HUES64 (cell line): ENCODE measurements at regions not wholly inside any gene's neighbourhood (a gene's known extent, or its start where the extent isn't known, plus 50 kb on each side); places are given as distances from the start of the nearest gene placed in this dataset.

Experiments used
- H3K27ac ChIP-seq: 2 replicates; pipeline ENCODE4 v1.7.0; 2013; ENCODE audit warnings: low read depth, low read length, inconsistent platforms
- H3K27me3 ChIP-seq: 2 replicates; pipeline ENCODE4 v1.6.1; 2013; ENCODE audit warnings: mild to moderate bottlenecking, low read length; ENCODE audit not compliant: insufficient read depth
- H3K36me3 ChIP-seq: 2 replicates; pipeline ENCODE4 v1.6.1; 2013; ENCODE audit warnings: mild to moderate bottlenecking, low read length; ENCODE audit not compliant: insufficient read depth
- H3K4me1 ChIP-seq: 2 replicates; pipeline ENCODE4 v1.6.1; 2013; ENCODE audit warnings: mild to moderate bottlenecking, low read length, moderate library complexity; ENCODE audit not compliant: insufficient read depth
- H3K4me3 ChIP-seq: 2 replicates; pipeline ENCODE4 v1.5.1; 2013; ENCODE audit warnings: mild to moderate bottlenecking, low read length, moderate library complexity
- H3K9ac ChIP-seq: 2 replicates; pipeline ENCODE4 v1.6.1; 2013; ENCODE audit warnings: mild to moderate bottlenecking, low read depth, low read length
- H3K9me3 ChIP-seq: 2 replicates; pipeline ENCODE4 v1.6.1; 2013; ENCODE audit warnings: low read depth, low read length; ENCODE audit not compliant: insufficient read depth
- WGBS: fragments of 150-250, 120-280 bp; methylation state at CpG from one replicate; pipeline ENCODE4 v1.1.7; 2013; ENCODE audit warnings: missing lambda C conversion rate; 5-methylcytosine and 5-hydroxymethylcytosine counted together

GRCh38 chr2:47264686-47265085, 88.4 kb upstream of the CALM2 start:
- peaks cover 25% of the 10 kb centered on the region for H3K4me1 ChIP-seq
- no peaks in the 10 kb centered on the region for H3K27me3 ChIP-seq
- H3K9me3 ChIP-seq = no peaks in the 10 kb centered on the region
- H3K36me3 ChIP-seq = no peaks in the 10 kb centered on the region
- WGBS = 90% methylated on average over 8 of the region's 8 CpGs
- no peak overlapping the region for H3K9ac ChIP-seq
- no peak overlapping the region for H3K4me3 ChIP-seq
- H3K27ac ChIP-seq = no peak overlapping the region

- no peak overlapping the region for H3K4me3 ChIP-seq
- no peaks in the 10 kb centered on the region for H3K36me3 ChIP-seq
- H3K27me3 ChIP-seq = no peaks in the 10 kb centered on the region
- 73% methylated on average over 8 of the region's 8 CpGs for WGBS
- no peaks in the 10 kb centered on the region for H3K9me3 ChIP-seq
- peaks cover 25% of the 10 kb centered on the region for H3K4me1 ChIP-seq
- no peak overlapping the region for H3K27ac ChIP-seq
- no peak overlapping the region for H3K9ac ChIP-seq
These were observed 87.8 kb upstream of the CALM2 start for GRCh38 chr2:47264143-47264542.

- Histone ChIP-seq H3K36me3 (no peaks in the 10 kb centered on the region), H3K9ac (no peak overlapping the region), H3K4me1 (peaks cover 25% of the 10 kb centered on the region), H3K4me3 (no peak overlapping the region), H3K9me3 (no peaks in the 10 kb centered on the region), H3K27me3 (no peaks in the 10 kb centered on the region), H3K27ac (no peak overlapping the region)
- 91% methylated on average over 4 of the region's 5 CpGs for WGBS
These were observed 86.3 kb upstream of the CALM2 start for GRCh38 chr2:47262657-47263056.

GRCh38 chr2:47260971-47261370, 84.7 kb upstream of the CALM2 start:
- 81% methylated on average over 3 of the region's 3 CpGs for WGBS
- Histone ChIP-seq H3K9ac (no peak overlapping the region), H3K36me3 (no peaks in the 10 kb centered on the region), H3K4me3 (no peak overlapping the region), H3K27me3 (no peaks in the 10 kb centered on the region), H3K27ac (no peak overlapping the region), H3K4me1 (peaks cover 24% of the 10 kb centered on the region), H3K9me3 (no peaks in the 10 kb centered on the region)

- 92% methylated on average over 3 of the region's 3 CpGs for WGBS
- Histone ChIP-seq H3K4me1 (peaks cover 12% of the 10 kb centered on the region), H3K36me3 (no peaks in the 10 kb centered on the region), H3K27ac (no peak overlapping the region), H3K27me3 (no peaks in the 10 kb centered on the region), H3K9me3 (no peaks in the 10 kb centered on the region), H3K9ac (no peak overlapping the region), H3K4me3 (no peak overlapping the region)
These were observed 83.5 kb upstream of the CALM2 start for GRCh38 chr2:47259829-47260228.

- Histone ChIP-seq H3K27me3 (no peaks in the 10 kb centered on the region), H3K4me1 (0 out of 2 replicates have a peak, but pooled peaks cover 7% of the 10 kb centered on the region), H3K36me3 (no peaks in the 10 kb centered on the region), H3K9ac (no peak overlapping the region), H3K9me3 (no peaks in the 10 kb centered on the region), H3K4me3 (no peak overlapping the region), H3K27ac (no peak overlapping the region)
- WGBS = 90% methylated on average over 2 of the region's 2 CpGs
These were observed 81.6 kb upstream of the CALM2 start for GRCh38 chr2:47257946-47258348.

GRCh38 chr2:47256416-47257087, 80.2 kb upstream of the CALM2 start:
- no peak overlapping the region for H3K27ac ChIP-seq
- H3K4me1 ChIP-seq = 0 out of 2 replicates have a peak, but pooled peaks cover 7% of the 10 kb centered on the region
- H3K9me3 ChIP-seq = no peaks in the 10 kb centered on the region
- WGBS = 69% methylated on average over 7 of the region's 9 CpGs
- H3K9ac ChIP-seq = no peak overlapping the region
- no peaks in the 10 kb centered on the region for H3K36me3 ChIP-seq
- H3K4me3 ChIP-seq = no peak overlapping the region
- no peaks in the 10 kb centered on the region for H3K27me3 ChIP-seq

GRCh38 chr2:47255794-47256193, 79.5 kb upstream of the CALM2 start:
- no peaks in the 10 kb centered on the region for H3K9me3 ChIP-seq
- no peaks in the 10 kb centered on the region for H3K27me3 ChIP-seq
- no peak overlapping the region for H3K9ac ChIP-seq
- WGBS = no CpG with 5 or more reads among the region's 4 CpGs
- H3K27ac ChIP-seq = no peak overlapping the region
- H3K4me1 ChIP-seq = 0 out of 2 replicates have a peak, but pooled peaks cover 7% of the 10 kb centered on the region
- no peaks in the 10 kb centered on the region for H3K36me3 ChIP-seq
- H3K4me3 ChIP-seq = no peak overlapping the region

GRCh38 chr2:47254464-47254863, 78.2 kb upstream of the CALM2 start:
- H3K27ac ChIP-seq = no peak overlapping the region
- H3K9ac ChIP-seq = no peak overlapping the region
- H3K4me3 ChIP-seq = no peak overlapping the region
- H3K4me1 ChIP-seq = 0 out of 2 replicates have a peak, but pooled peaks cover 8% of the 10 kb centered on the region
- no peaks in the 10 kb centered on the region for H3K9me3 ChIP-seq
- H3K27me3 ChIP-seq = no peaks in the 10 kb centered on the region
- WGBS = 91% methylated on average over 5 of the region's 5 CpGs
- no peaks in the 10 kb centered on the region for H3K36me3 ChIP-seq

- Histone ChIP-seq H3K4me3 (no peak overlapping the region), H3K9me3 (no peaks in the 10 kb centered on the region), H3K27me3 (no peaks in the 10 kb centered on the region), H3K4me1 (0 out of 2 replicates have a peak, but pooled peaks cover 13% of the 10 kb centered on the region), H3K36me3 (no peaks in the 10 kb centered on the region), H3K9ac (no peak overlapping the region), H3K27ac (no peak overlapping the region)
- 97% methylated on average over 5 of the region's 5 CpGs for WGBS
These were observed 77.1 kb upstream of the CALM2 start for GRCh38 chr2:47253447-47253846.

GRCh38 chr2:47251404-47251675, 75.0 kb upstream of the CALM2 start:
- WGBS = 75% methylated on average over 3 of the region's 3 CpGs
- no peak overlapping the region for H3K9ac ChIP-seq
- H3K27ac ChIP-seq = no peak overlapping the region
- no peaks in the 10 kb centered on the region for H3K36me3 ChIP-seq
- H3K9me3 ChIP-seq = no peaks in the 10 kb centered on the region
- no peaks in the 10 kb centered on the region for H3K27me3 ChIP-seq
- H3K4me3 ChIP-seq = no peak overlapping the region
- 0 out of 2 replicates have a peak, but pooled peaks cover 7% of the 10 kb centered on the region for H3K4me1 ChIP-seq
